ENCODE measurements at regions not wholly inside any gene's neighbourhood (a gene's known extent, or its start where the extent isn't known, plus 50 kb on each side); places are given as distances from the start of the nearest gene placed in this dataset.

DNA sequence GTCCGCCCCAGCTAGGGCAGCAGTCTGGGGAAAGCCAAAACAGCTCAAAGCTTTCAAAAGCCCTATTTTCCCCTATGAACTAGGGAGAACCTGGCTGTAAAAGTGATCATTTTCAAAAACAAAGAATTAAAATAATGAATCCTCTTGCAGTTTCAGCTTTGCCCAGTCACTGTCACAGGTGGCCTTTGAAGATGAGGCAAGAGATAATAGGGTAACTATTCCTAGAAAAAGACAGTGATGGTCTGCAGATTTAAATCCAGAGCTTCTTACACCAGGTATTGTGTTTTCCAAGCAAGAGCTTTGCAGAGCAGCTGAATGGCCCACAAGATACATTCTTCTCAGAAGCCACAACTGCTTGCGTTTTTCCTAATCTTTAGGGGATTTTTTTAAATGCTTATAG lies 80.2 kb upstream of the NUDT4 start:
- POLR2A ChIA-PET (ENCODE audit: unreplicated experiment), result no interaction called here
- BruUV-seq (replicated peaks), result no TSS peak

DNA sequence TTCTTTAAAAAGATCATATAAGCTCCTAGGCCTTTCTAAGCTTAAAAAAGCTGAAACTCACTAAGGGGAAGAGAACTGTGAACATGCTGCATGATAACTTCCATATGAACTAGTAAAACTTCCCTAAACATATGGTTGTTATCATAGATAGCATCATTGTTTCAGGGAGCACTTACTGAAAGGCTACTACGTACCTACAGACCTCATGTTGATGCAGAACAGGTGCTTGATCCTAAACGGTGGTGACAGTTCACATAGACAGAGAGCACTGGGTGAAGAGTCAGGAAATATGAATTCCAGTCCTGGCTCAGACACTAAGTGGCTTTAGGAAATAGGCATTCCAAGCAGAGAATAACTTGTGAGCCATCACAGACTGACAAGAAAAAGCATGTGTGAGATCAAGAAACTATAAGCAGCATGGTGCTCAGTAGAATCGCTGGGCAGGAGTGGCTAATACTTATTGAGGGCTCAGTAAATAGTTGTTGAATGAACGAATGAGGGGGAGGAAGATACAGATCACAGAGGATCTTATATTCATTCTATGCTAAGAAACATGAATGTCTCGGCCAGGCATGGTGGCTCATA lies 78.4 kb upstream of the NUDT4 start:
- POLR2A ChIA-PET (ENCODE audit: unreplicated experiment), result no interaction called here
- CTCF ChIA-PET, result no interaction called here
- H3K79me2 ChIP-seq (ENCODE audit: low read depth), result no peaks in the 10 kb centered on the region
- no peak overlapping the region for H3K4me2 ChIP-seq
- H3K27ac ChIP-seq, result no peak overlapping the region
- TF ChIP-seq, protein P1, sequence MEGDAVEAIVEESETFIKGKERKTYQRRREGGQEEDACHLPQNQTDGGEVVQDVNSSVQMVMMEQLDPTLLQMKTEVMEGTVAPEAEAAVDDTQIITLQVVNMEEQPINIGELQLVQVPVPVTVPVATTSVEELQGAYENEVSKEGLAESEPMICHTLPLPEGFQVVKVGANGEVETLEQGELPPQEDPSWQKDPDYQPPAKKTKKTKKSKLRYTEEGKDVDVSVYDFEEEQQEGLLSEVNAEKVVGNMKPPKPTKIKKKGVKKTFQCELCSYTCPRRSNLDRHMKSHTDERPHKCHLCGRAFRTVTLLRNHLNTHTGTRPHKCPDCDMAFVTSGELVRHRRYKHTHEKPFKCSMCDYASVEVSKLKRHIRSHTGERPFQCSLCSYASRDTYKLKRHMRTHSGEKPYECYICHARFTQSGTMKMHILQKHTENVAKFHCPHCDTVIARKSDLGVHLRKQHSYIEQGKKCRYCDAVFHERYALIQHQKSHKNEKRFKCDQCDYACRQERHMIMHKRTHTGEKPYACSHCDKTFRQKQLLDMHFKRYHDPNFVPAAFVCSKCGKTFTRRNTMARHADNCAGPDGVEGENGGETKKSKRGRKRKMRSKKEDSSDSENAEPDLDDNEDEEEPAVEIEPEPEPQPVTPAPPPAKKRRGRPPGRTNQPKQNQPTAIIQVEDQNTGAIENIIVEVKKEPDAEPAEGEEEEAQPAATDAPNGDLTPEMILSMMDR (conservative IDR thresholded peaks at IDR 0.05), result no peak
- no peak for TF ChIP-seq EZH2 (IDR thresholded peaks at IDR 0.05; ENCODE audit: low read depth)
- no peaks in the 10 kb centered on the region for H4K20me1 ChIP-seq (ENCODE audit: insufficient read depth)
- no peak overlapping the region for H2AFZ ChIP-seq
- no TSS peak for BruUV-seq (replicated peaks)
- H3F3A ChIP-seq (ENCODE audit: insufficient read depth, low read depth), result peaks cover 4% of the 10 kb centered on the region; the same call in 1 of the 2 replicates
- no peaks in the 10 kb centered on the region for H3K9me2 ChIP-seq (ENCODE audit: insufficient read depth)
- no peaks in the 10 kb centered on the region for H3K36me3 ChIP-seq (ENCODE audit: low read depth)
- intact Hi-C loops (cut with micrococcal nuclease; ENCODE audit: unreplicated experiment), result no loop called here
- no peak overlapping the region for H3K4me3 ChIP-seq
- no peaks in the 10 kb centered on the region for H3K27me3 ChIP-seq (ENCODE audit: insufficient read depth, low read depth)
- no peaks in the 10 kb centered on the region for H3K4me1 ChIP-seq (replicated peaks; ENCODE audit: insufficient read depth)
- DNase-seq, result no peak
- H3K9me3 ChIP-seq (ENCODE audit: insufficient read depth, low read depth), result no peaks in the 10 kb centered on the region

More for the DNA sequence above, 80.2 kb upstream of the NUDT4 start:
- Histone ChIP-seq H3F3A (ENCODE audit: insufficient read depth, low read depth) (peaks cover 1% of the 10 kb centered on the region; the same call in 1 of the 2 replicates), H3K4me2 (no peak overlapping the region), H2AFZ (no peak overlapping the region), H3K9me2 (ENCODE audit: insufficient read depth) (no peaks in the 10 kb centered on the region), H3K4me1 (replicated peaks; ENCODE audit: insufficient read depth) (no peaks in the 10 kb centered on the region), H3K36me3 (ENCODE audit: low read depth) (no peaks in the 10 kb centered on the region), H3K79me2 (ENCODE audit: low read depth) (no peaks in the 10 kb centered on the region), H4K20me1 (ENCODE audit: insufficient read depth) (no peaks in the 10 kb centered on the region), H3K27ac (no peak overlapping the region), H3K4me3 (no peak overlapping the region), H3K27me3 (ENCODE audit: insufficient read depth, low read depth) (no peaks in the 10 kb centered on the region), H3K9me3 (ENCODE audit: insufficient read depth, low read depth) (no peaks in the 10 kb centered on the region)
- CTCF ChIA-PET, result no interaction called here
- TF ChIP-seq EZH2 (IDR thresholded peaks at IDR 0.05; ENCODE audit: low read depth), result no peak
- intact Hi-C loops (cut with micrococcal nuclease; ENCODE audit: unreplicated experiment), result no loop called here
- DNase-seq, result no peak

DNA sequence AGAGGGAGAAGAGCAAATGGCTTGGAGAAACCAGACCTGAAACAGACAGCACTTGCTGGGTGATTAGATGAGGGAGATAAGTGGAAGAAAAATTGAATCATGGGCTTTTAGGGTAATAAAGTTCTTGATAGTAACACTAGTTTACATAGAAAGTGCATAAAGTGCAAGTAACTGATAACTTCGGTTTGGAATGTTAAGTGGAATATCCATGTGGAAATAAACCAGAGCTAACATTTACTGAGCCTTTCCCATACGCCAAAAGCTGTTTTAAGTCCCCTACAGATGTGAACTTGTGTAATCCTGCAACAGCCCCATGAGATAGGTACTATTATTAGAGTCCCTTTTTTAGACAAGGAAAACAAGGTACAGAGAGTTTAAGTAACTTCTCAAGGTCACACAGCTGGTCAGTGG lies 77.1 kb upstream of the NUDT4 start:
- no peak overlapping the region for H3K4me2 ChIP-seq
- no peak overlapping the region for H3K27ac ChIP-seq
- H3K9me2 ChIP-seq (ENCODE audit: insufficient read depth), result no peaks in the 10 kb centered on the region
- no TSS peak for BruUV-seq (replicated peaks)
- POLR2A ChIA-PET (ENCODE audit: unreplicated experiment), result interaction anchor here (0.6 kb wide), 1 partner anchor 17 kb away, joined by 34 read pairs; no protein-coding TSS in a partner anchor
- H3K4me1 ChIP-seq (replicated peaks; ENCODE audit: insufficient read depth), result no peaks in the 10 kb centered on the region
- H3K36me3 ChIP-seq (ENCODE audit: low read depth), result no peaks in the 10 kb centered on the region
- H3K79me2 ChIP-seq (ENCODE audit: low read depth), result no peaks in the 10 kb centered on the region
- TF ChIP-seq EZH2 (IDR thresholded peaks at IDR 0.05; ENCODE audit: low read depth), result no peak
- TF ChIP-seq, protein P1 (conservative IDR thresholded peaks at IDR 0.05), result no peak
- H3K4me3 ChIP-seq, result no peak overlapping the region
- no peaks in the 10 kb centered on the region for H3K9me3 ChIP-seq (ENCODE audit: insufficient read depth, low read depth)
- no peak overlapping the region for H2AFZ ChIP-seq
- no peak for DNase-seq
- H4K20me1 ChIP-seq (ENCODE audit: insufficient read depth), result no peaks in the 10 kb centered on the region
- intact Hi-C loops (cut with micrococcal nuclease; ENCODE audit: unreplicated experiment), result no loop called here
- CTCF ChIA-PET, result no interaction called here
- no peaks in the 10 kb centered on the region for H3K27me3 ChIP-seq (ENCODE audit: insufficient read depth, low read depth)
- peaks cover 4% of the 10 kb centered on the region; the same call in 1 of the 2 replicates for H3F3A ChIP-seq (ENCODE audit: insufficient read depth, low read depth)
